Neuronal stem cell (in vitro differentiated cells): ENCODE measurements at regions not wholly inside any gene's neighbourhood (a gene's known extent, or its start where the extent isn't known, plus 50 kb on each side); places are given as distances from the start of the nearest gene placed in this dataset.
"Not testable (repeated sequence)": the region's sequence is repeated elsewhere in the genome, so short reads cannot be mapped to it uniquely, and the experiment has no call there.

ENCODE experiments used
- DNase-seq: peaks from one replicate; pipeline ENCODE4 v3.0.0-alpha.2; 2013; ENCODE audit warnings: low spot score
- H2AFZ ChIP-seq: one replicate; pipeline ENCODE4 v1.6.1; 2013; ENCODE audit warnings: mild to moderate bottlenecking, low read length, inconsistent platforms
- H2AK5ac ChIP-seq: 2 replicates; pipeline ENCODE4 v1.6.1; 2013; ENCODE audit warnings: low read depth, mild to moderate bottlenecking, inconsistent platforms, low read length, moderate library complexity, mixed read lengths
- H2BK120ac ChIP-seq: 2 replicates; pipeline ENCODE4 v1.6.1; 2013; ENCODE audit warnings: low read depth, mild to moderate bottlenecking, inconsistent platforms, low read length, moderate library complexity, mixed read lengths
- H2BK12ac ChIP-seq: one replicate; pipeline ENCODE4 v1.6.1; 2013; ENCODE audit warnings: low read length, inconsistent platforms
- H2BK15ac ChIP-seq: 2 replicates; pipeline ENCODE4 v1.6.1; 2013; ENCODE audit warnings: mild to moderate bottlenecking, low read length, inconsistent platforms, mixed read lengths
- H2BK5ac ChIP-seq: one replicate; pipeline ENCODE4 v1.6.1; 2013; ENCODE audit warnings: inconsistent platforms, mild to moderate bottlenecking, low read length, moderate library complexity
- H3K14ac ChIP-seq: one replicate; pipeline ENCODE4 v1.6.1; 2013; ENCODE audit warnings: low read length, inconsistent platforms
- H3K18ac ChIP-seq: 2 replicates; pipeline ENCODE4 v1.6.1; 2013; ENCODE audit warnings: low read length, inconsistent platforms
- H3K23ac ChIP-seq: 2 replicates; pipeline ENCODE4 v1.6.1; 2013; ENCODE audit warnings: low read depth, mild to moderate bottlenecking, mixed read lengths, low read length, inconsistent platforms; ENCODE audit not compliant: poor library complexity
- H3K27ac ChIP-seq: replicated peaks from 3 replicates; pipeline ENCODE4 v1.5.1; 2013; ENCODE audit warnings: low read length, inconsistent platforms
- H3K27me3 ChIP-seq, 3 experiments: 2 replicates each; pipeline ENCODE4 v1.6.1; 2013; ENCODE audit warnings: low read length in 3 of 3, mild to moderate bottlenecking in 2 of 3, inconsistent platforms in 1 of 3, low read depth in 1 of 3, mixed read lengths in 1 of 3, moderate library complexity in 1 of 3; ENCODE audit not compliant: control insufficient read depth in 3 of 3, insufficient read depth in 3 of 3
- H3K36me3 ChIP-seq, 2 donors: replicated peaks in 1 of 2; 2 replicates each; pipeline ENCODE4 v1.6.1; 2013; ENCODE audit warnings: low read length in 2 of 2; ENCODE audit not compliant: control insufficient read depth in 2 of 2, insufficient read depth in 2 of 2
- H3K4ac ChIP-seq: 2 replicates; pipeline ENCODE4 v1.6.1; 2013; ENCODE audit warnings: inconsistent platforms, mild to moderate bottlenecking, low read length, moderate library complexity
- H3K4me1 ChIP-seq, 2 donors: 1 replicate in 1 of 2; 2 replicates in 1 of 2; pipeline ENCODE4 v1.6.1; 2013; ENCODE audit warnings: low read length in 2 of 2, low read depth in 1 of 2; ENCODE audit not compliant: control insufficient read depth in 2 of 2, insufficient read depth in 1 of 2
- H3K4me2 ChIP-seq: one replicate; pipeline ENCODE4 v1.6.1; 2013; ENCODE audit warnings: mild to moderate bottlenecking, low read length, inconsistent platforms; ENCODE audit not compliant: insufficient read depth, poor library complexity, severe bottlenecking
- H3K4me3 ChIP-seq, 2 donors: 2 replicates each; pipeline ENCODE4 v1.5.1; 2013; ENCODE audit warnings: low read length in 2 of 2, mild to moderate bottlenecking in 2 of 2, inconsistent platforms in 1 of 2, moderate library complexity in 1 of 2
- H3K79me1 ChIP-seq: one replicate; pipeline ENCODE4 v1.6.1; 2013; ENCODE audit warnings: low read depth, mild to moderate bottlenecking, inconsistent platforms, low read length, moderate library complexity
- H3K9ac ChIP-seq: one replicate; pipeline ENCODE4 v1.6.1; 2013; ENCODE audit warnings: mild to moderate bottlenecking, low read depth, low read length, inconsistent platforms; ENCODE audit not compliant: poor library complexity
- H3K9me3 ChIP-seq, 2 donors: replicated peaks in 1 of 2; 2 replicates each; pipeline versions ENCODE3 to v1.6.1; 2013; ENCODE audit warnings: low read length in 2 of 2, mild to moderate bottlenecking in 2 of 2, inconsistent platforms in 1 of 2, low read depth in 1 of 2, mixed read lengths in 1 of 2, moderate library complexity in 1 of 2; ENCODE audit not compliant: control insufficient read depth in 2 of 2, insufficient read depth in 1 of 2
- H4K8ac ChIP-seq: one replicate; pipeline ENCODE4 v1.6.1; 2013; ENCODE audit warnings: low read depth, mild to moderate bottlenecking, inconsistent platforms, low read length, moderate library complexity
- H4K91ac ChIP-seq: one replicate; pipeline ENCODE4 v1.6.1; 2013; ENCODE audit warnings: low read length, low read depth, mild to moderate bottlenecking, inconsistent platforms; ENCODE audit not compliant: poor library complexity
- WGBS, 2 donors: extraction: QIAGEN DNeasy Blood & Tissue Kit; methylation state at CpG; one replicate each; pipeline ENCODE4 v1.1.7; 2013; ENCODE audit warnings: missing lambda C conversion rate in 2 of 2, mixed read lengths in 1 of 2; ENCODE audit not compliant: insufficient read length in 2 of 2, insufficient replicate concordance in 1 of 2; ENCODE audit errors: extremely low coverage in 2 of 2; 5-methylcytosine and 5-hydroxymethylcytosine counted together

- not testable (repeated sequence) for H3K18ac ChIP-seq
Measured at GRCh38 chr7:131755801-131756200, 199.4 kb upstream of the PODXL start.

GRCh38 chr7:131753620-131754222 is 197.3 kb upstream of the PODXL start:
- no peak overlapping the region for H2BK120ac ChIP-seq
- no peak for DNase-seq
- H2AK5ac ChIP-seq: no peak overlapping the region
- H2AFZ ChIP-seq: no peak overlapping the region
- H3K27ac ChIP-seq: no peak overlapping the region
- H3K9me3 ChIP-seq: no peaks in the 10 kb centered on the region
- H2BK15ac ChIP-seq: no peak overlapping the region
- no peak overlapping the region for H3K9ac ChIP-seq
- H4K91ac ChIP-seq: no peak overlapping the region
- no peaks in the 10 kb centered on the region for H3K79me1 ChIP-seq
- no peak overlapping the region for H2BK12ac ChIP-seq
- no peak overlapping the region for H2BK5ac ChIP-seq
- H3K4me2 ChIP-seq: no peak overlapping the region
- no peak overlapping the region for H3K4ac ChIP-seq
- no peaks in the 10 kb centered on the region for H3K4me1 ChIP-seq
- no peaks in the 10 kb centered on the region for H3K27me3 ChIP-seq
- H4K8ac ChIP-seq: no peak overlapping the region
- no peak overlapping the region for H3K23ac ChIP-seq
- no peak overlapping the region for H3K14ac ChIP-seq
- WGBS, 2 donors: no CpG with 5 or more reads among the region's 11 CpGs
- H3K36me3 ChIP-seq: no peaks in the 10 kb centered on the region
- H3K18ac ChIP-seq: no peak overlapping the region
- H3K4me3 ChIP-seq: no peak overlapping the region

More at GRCh38 chr7:131755801-131756200, 199.4 kb upstream of the PODXL start:
- not testable (repeated sequence) for H4K8ac ChIP-seq, H3K4me2 ChIP-seq, H4K91ac ChIP-seq, H3K79me1 ChIP-seq, H2AFZ ChIP-seq, H3K4me1 ChIP-seq, H3K9me3 ChIP-seq, H3K36me3 ChIP-seq, H3K27ac ChIP-seq, H2BK15ac ChIP-seq, H2BK12ac ChIP-seq, H3K4ac ChIP-seq, H2BK120ac ChIP-seq, DNase-seq, H3K9ac ChIP-seq, H3K23ac ChIP-seq, H2AK5ac ChIP-seq, H3K14ac ChIP-seq, H2BK5ac ChIP-seq, H3K27me3 ChIP-seq, H3K4me3 ChIP-seq
- WGBS, 2 donors: no CpG with 5 or more reads among the region's 28 CpGs

GRCh38 chr7:131747658-131748232 is 191.3 kb upstream of the PODXL start:
- H3K23ac ChIP-seq: no peak overlapping the region
- no peak overlapping the region for H2AK5ac ChIP-seq
- H3K36me3 ChIP-seq: no peaks in the 10 kb centered on the region
- H4K8ac ChIP-seq: no peak overlapping the region
- no peaks in the 10 kb centered on the region for H3K27me3 ChIP-seq
- no CpG with 5 or more reads among the region's 3 CpGs for WGBS, 2 donors
- DNase-seq: no peak
- no peak overlapping the region for H3K27ac ChIP-seq
- H3K4me2 ChIP-seq: no peak overlapping the region
- no peak overlapping the region for H2BK12ac ChIP-seq
- no peak overlapping the region for H3K14ac ChIP-seq
- no peaks in the 10 kb centered on the region for H3K79me1 ChIP-seq
- H3K9ac ChIP-seq: no peak overlapping the region
- H3K4me3 ChIP-seq: no peak overlapping the region
- no peak overlapping the region for H3K4ac ChIP-seq
- H3K18ac ChIP-seq: no peak overlapping the region
- H3K4me1 ChIP-seq: peaks cover 0 to 2% of the 10 kb centered on the region in 2 donors
- H2AFZ ChIP-seq: no peak overlapping the region
- no peak overlapping the region for H2BK5ac ChIP-seq
- H2BK15ac ChIP-seq: no peak overlapping the region
- no peak overlapping the region for H4K91ac ChIP-seq
- no peak overlapping the region for H2BK120ac ChIP-seq
- no peaks in the 10 kb centered on the region for H3K9me3 ChIP-seq

GRCh38 chr7:131745390-131746248 is 189.2 kb upstream of the PODXL start:
- Histone ChIP-seq H4K8ac (no peak overlapping the region), H3K27me3 (no peaks in the 10 kb centered on the region), H2BK120ac (no peak overlapping the region), H2BK15ac (no peak overlapping the region), H3K9me3 (no peaks in the 10 kb centered on the region), H2BK5ac (no peak overlapping the region), H2AK5ac (no peak overlapping the region), H3K27ac (no peak overlapping the region), H3K36me3 (no peaks in the 10 kb centered on the region), H3K14ac (no peak overlapping the region), H3K4ac (no peak overlapping the region), H3K18ac (no peak overlapping the region), H4K91ac (no peak overlapping the region), H3K79me1 (no peaks in the 10 kb centered on the region), H3K4me2 (no peak overlapping the region), H3K9ac (no peak overlapping the region), H3K23ac (no peak overlapping the region), H3K4me3 (no peak overlapping the region), H3K4me1 (peaks cover 0 to 2% of the 10 kb centered on the region in 2 donors), H2AFZ (no peak overlapping the region), H2BK12ac (no peak overlapping the region)
- peak; percentile 54 for DNase-seq
- WGBS, 2 donors: no CpG with 5 or more reads among the region's 15 CpGs
